ENCODE measurements at regions not wholly inside any gene's neighbourhood (a gene's known extent, or its start where the extent isn't known, plus 50 kb on each side); places are given as distances from the start of the nearest gene placed in this dataset.

DNA sequence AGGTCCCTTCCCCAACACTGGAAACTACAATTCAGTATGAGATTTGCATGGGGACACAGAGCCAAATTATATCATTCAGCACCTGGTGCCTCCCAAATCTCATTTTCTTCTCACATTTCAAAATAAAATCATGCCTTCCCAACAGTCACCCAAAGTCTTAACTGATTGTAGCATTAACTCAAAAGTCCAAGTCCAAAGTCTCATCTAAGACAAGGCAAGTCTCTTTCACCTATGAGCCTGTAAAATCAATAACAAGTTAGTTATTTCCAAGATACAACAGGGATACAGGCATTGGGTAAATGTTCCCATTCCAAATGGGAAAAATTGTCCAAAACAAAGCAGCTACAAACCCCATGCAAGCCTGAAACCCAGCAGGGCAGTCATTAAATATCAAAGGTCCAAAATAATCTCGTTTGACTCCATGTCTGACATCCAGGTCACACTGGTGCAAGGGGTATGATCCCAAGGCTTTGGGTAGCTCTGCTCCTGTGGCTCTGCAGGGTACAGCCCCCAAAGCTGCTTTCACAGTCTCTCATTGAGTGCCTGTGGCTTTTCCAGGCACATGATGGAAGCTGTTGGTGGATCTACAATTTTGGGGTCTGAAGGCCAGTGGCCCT is 1370.1 kb upstream of the DDX18 start:
- TF ChIP-seq POLR2A (IDR thresholded peaks at IDR 0.05) = no peak
- TF ChIP-seq, protein P1, sequence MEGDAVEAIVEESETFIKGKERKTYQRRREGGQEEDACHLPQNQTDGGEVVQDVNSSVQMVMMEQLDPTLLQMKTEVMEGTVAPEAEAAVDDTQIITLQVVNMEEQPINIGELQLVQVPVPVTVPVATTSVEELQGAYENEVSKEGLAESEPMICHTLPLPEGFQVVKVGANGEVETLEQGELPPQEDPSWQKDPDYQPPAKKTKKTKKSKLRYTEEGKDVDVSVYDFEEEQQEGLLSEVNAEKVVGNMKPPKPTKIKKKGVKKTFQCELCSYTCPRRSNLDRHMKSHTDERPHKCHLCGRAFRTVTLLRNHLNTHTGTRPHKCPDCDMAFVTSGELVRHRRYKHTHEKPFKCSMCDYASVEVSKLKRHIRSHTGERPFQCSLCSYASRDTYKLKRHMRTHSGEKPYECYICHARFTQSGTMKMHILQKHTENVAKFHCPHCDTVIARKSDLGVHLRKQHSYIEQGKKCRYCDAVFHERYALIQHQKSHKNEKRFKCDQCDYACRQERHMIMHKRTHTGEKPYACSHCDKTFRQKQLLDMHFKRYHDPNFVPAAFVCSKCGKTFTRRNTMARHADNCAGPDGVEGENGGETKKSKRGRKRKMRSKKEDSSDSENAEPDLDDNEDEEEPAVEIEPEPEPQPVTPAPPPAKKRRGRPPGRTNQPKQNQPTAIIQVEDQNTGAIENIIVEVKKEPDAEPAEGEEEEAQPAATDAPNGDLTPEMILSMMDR (IDR thresholded peaks at IDR 0.05) = no peak

Measured in body of pancreas (tissue), 4 donors.